NT2/D1 (cell line): ENCODE measurements at regions not wholly inside any gene's neighbourhood (a gene's known extent, or its start where the extent isn't known, plus 50 kb on each side); places are given as distances from the start of the nearest gene placed in this dataset.

Experiments used
- DNase-seq: peaks from one replicate; pipeline ENCODE4 v3.0.0-alpha.2; 2011; ENCODE audit warnings: low read depth, low spot score
- H3K27me3 ChIP-seq: 2 replicates; pipeline ENCODE4 v1.6.0; 2011; ENCODE audit warnings: mild to moderate bottlenecking; ENCODE audit not compliant: insufficient read length, insufficient read depth
- H3K36me3 ChIP-seq: 2 replicates; pipeline ENCODE4 v1.6.1; 2011; ENCODE audit warnings: mild to moderate bottlenecking, low read length, mixed read lengths; ENCODE audit not compliant: insufficient read depth, insufficient read length
- H3K4me1 ChIP-seq: 2 replicates; pipeline ENCODE4 v1.5.1; 2011; ENCODE audit not compliant: insufficient read depth, insufficient read length
- H3K4me3 ChIP-seq: 2 replicates; pipeline ENCODE4 v1.5.1; 2011; ENCODE audit warnings: low read depth; ENCODE audit not compliant: insufficient read length
- H3K9ac ChIP-seq: 2 replicates; pipeline ENCODE4 v1.6.0; 2011; ENCODE audit warnings: low read depth; ENCODE audit not compliant: insufficient read length
- H3K9me3 ChIP-seq: 2 replicates; pipeline ENCODE4 v1.5.1; 2011; ENCODE audit warnings: mild to moderate bottlenecking, low read length; ENCODE audit not compliant: insufficient read depth
- SUZ12 ChIP-seq: IDR thresholded peaks from 2 replicates; pipeline ENCODE4 v1.6.1; 2011; ENCODE audit not compliant: insufficient read length, insufficient read depth; ENCODE audit errors: extremely low read depth
- YY1 ChIP-seq: IDR thresholded peaks from 2 replicates; pipeline ENCODE4 v1.6.1; 2011; ENCODE audit not compliant: insufficient read length, insufficient read depth
- ZNF274 ChIP-seq: IDR thresholded peaks from 2 replicates; pipeline ENCODE4 v1.6.1; 2011; ENCODE audit warnings: mild to moderate bottlenecking, low read depth, low read length

DNA sequence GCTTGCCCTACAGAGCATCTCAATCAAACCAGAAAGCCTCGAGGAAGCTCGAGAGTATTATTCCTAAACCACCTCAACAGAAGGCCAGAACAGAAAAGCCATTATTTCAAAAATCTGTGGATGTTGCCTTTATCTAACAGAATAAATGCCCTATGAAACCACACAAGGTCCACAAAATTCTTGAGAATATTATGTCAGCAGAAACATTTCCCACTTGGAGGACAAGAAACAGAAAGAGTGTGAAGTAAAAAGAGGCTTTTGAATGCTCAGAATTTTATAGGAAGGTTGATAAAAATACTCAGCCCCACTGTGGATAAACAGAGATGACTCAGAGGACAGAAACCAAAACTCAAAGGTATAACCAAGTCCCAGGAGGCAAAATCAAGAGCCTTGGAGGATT, 146.4 kb upstream of the LRRC7 start:
- no peaks in the 10 kb centered on the region for H3K4me1 ChIP-seq
- H3K4me3 ChIP-seq, result no peak overlapping the region
- no peaks in the 10 kb centered on the region for H3K27me3 ChIP-seq
- H3K9me3 ChIP-seq, result no peaks in the 10 kb centered on the region
- H3K9ac ChIP-seq, result no peak overlapping the region
- no peak for TF ChIP-seq ZNF274
- no peak for TF ChIP-seq YY1
- no peak for TF ChIP-seq SUZ12
- DNase-seq, result no peak
- no peaks in the 10 kb centered on the region for H3K36me3 ChIP-seq

DNA sequence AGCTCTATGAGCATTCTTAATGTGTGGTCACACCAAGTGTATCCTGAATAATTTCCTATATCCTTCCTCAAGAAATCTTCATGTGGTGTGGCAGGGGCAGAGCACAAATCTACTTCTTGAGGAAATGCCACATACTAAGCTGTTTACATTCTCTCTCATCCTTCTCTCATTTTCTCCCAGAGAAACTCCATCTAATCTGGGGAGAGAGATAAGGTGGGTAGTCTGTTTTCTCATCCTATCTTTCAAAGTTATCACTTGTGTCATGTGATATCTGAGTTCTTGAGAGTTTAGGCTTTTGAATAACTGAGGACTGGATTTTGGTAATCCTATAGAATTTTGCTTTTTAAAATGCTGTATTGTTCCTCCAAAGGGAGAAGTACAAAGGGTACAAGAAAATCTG, 141.9 kb upstream of the LRRC7 start:
- H3K27me3 ChIP-seq, result no peaks in the 10 kb centered on the region
- no peaks in the 10 kb centered on the region for H3K36me3 ChIP-seq
- H3K4me3 ChIP-seq, result no peak overlapping the region
- no peak overlapping the region for H3K9ac ChIP-seq
- H3K4me1 ChIP-seq, result no peaks in the 10 kb centered on the region
- no peaks in the 10 kb centered on the region for H3K9me3 ChIP-seq
- no peak for DNase-seq
- TF ChIP-seq ZNF274 (no peak), SUZ12 (no peak), YY1 (no peak)

DNA sequence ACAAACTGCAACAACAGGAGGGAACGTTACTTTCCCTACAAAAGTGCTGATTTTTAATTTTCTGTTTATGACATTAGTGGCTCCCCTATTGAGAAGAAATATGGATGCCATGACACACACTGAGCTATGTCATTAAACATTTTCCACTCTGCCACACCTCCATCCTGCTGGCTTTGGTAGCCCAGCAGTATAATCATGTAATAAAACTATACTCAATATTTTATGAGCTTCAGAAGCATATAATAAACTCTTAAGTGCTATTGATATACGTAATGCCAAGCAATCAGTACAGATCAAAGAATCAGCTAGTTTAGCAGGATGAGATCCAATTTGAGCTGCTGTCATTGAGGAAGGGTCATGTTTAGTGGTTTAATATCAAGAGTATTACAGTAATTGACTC, 141.3 kb upstream of the LRRC7 start:
- TF ChIP-seq YY1, result no peak
- no peak for TF ChIP-seq SUZ12
- no peak for TF ChIP-seq ZNF274
- no peaks in the 10 kb centered on the region for H3K27me3 ChIP-seq
- DNase-seq, result no peak
- H3K9me3 ChIP-seq, result no peaks in the 10 kb centered on the region
- H3K4me1 ChIP-seq, result no peaks in the 10 kb centered on the region
- no peak overlapping the region for H3K9ac ChIP-seq
- H3K4me3 ChIP-seq, result no peak overlapping the region
- no peaks in the 10 kb centered on the region for H3K36me3 ChIP-seq

DNA sequence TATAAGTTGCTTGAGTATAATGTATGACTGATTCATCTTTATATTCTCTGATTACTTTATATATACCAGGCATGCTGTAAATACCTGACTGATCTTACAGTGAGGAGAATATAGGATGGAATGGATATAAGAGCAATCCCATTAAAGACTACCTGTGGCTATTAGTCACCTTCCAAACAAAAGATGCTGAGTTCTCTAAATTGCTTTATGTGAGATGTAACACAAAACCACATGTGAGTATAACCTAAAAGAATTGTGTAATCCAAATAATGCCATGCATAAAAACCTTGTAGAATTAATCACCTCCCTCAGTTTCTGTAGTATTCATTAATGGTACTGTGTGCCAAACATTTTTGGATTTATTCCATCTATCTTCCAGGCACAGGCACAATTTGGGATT, 134.6 kb upstream of the LRRC7 start:
- Histone ChIP-seq H3K9me3 (no peaks in the 10 kb centered on the region), H3K4me3 (no peak overlapping the region), H3K9ac (no peak overlapping the region), H3K4me1 (no peaks in the 10 kb centered on the region), H3K27me3 (no peaks in the 10 kb centered on the region), H3K36me3 (no peaks in the 10 kb centered on the region)
- TF ChIP-seq ZNF274 (no peak), YY1 (no peak), SUZ12 (no peak)
- no peak for DNase-seq

GRCh38 chr1:69436151-69436550, 131.6 kb upstream of the LRRC7 start:
- no peak for DNase-seq
- Histone ChIP-seq H3K27me3 (no peaks in the 10 kb centered on the region), H3K4me1 (no peaks in the 10 kb centered on the region), H3K9me3 (no peaks in the 10 kb centered on the region), H3K36me3 (no peaks in the 10 kb centered on the region), H3K4me3 (no peak overlapping the region), H3K9ac (no peak overlapping the region)
- no peak for TF ChIP-seq ZNF274
- TF ChIP-seq SUZ12, result no peak
- TF ChIP-seq YY1, result no peak

- H3K9ac ChIP-seq, result no peak overlapping the region
- H3K4me1 ChIP-seq, result no peaks in the 10 kb centered on the region
- no peak for TF ChIP-seq ZNF274
- TF ChIP-seq YY1, result no peak
- TF ChIP-seq SUZ12, result no peak
- H3K9me3 ChIP-seq, result no peaks in the 10 kb centered on the region
- H3K4me3 ChIP-seq, result no peak overlapping the region
- DNase-seq, result no peak
- H3K27me3 ChIP-seq, result no peaks in the 10 kb centered on the region
- no peaks in the 10 kb centered on the region for H3K36me3 ChIP-seq
Measured at GRCh38 chr1:69438056-69438795, 129.5 kb upstream of the LRRC7 start.

GRCh38 chr1:69441496-69441895, 126.2 kb upstream of the LRRC7 start:
- H3K9me3 ChIP-seq, result no peaks in the 10 kb centered on the region

More at GRCh38 chr1:69441496-69441895, 126.2 kb upstream of the LRRC7 start:
- no peak for TF ChIP-seq SUZ12
- TF ChIP-seq YY1, result no peak
- TF ChIP-seq ZNF274, result no peak
- no peak for DNase-seq
- Histone ChIP-seq H3K36me3 (no peaks in the 10 kb centered on the region), H3K4me1 (no peaks in the 10 kb centered on the region), H3K9ac (no peak overlapping the region), H3K4me3 (no peak overlapping the region), H3K27me3 (no peaks in the 10 kb centered on the region)
